Ectodermal cell (in vitro differentiated cells): ENCODE measurements at regions not wholly inside any gene's neighbourhood (a gene's known extent, or its start where the extent isn't known, plus 50 kb on each side); places are given as distances from the start of the nearest gene placed in this dataset.

ENCODE experiments used
- H3K27ac ChIP-seq: 2 replicates; pipeline ENCODE4 v1.7.0; 2013; ENCODE audit warnings: mild to moderate bottlenecking, low read depth, low read length; ENCODE audit not compliant: insufficient read depth, poor library complexity, severe bottlenecking
- H3K27me3 ChIP-seq: 2 replicates; pipeline ENCODE4 v1.7.0; 2013; ENCODE audit warnings: mild to moderate bottlenecking, low read length; ENCODE audit not compliant: insufficient read depth, control insufficient read depth, poor library complexity, severe bottlenecking
- H3K36me3 ChIP-seq: one replicate; pipeline ENCODE4 v1.7.0; 2013; ENCODE audit warnings: low read length; ENCODE audit not compliant: control insufficient read depth, insufficient read depth
- H3K4me1 ChIP-seq: one replicate; pipeline ENCODE4 v1.7.0; 2013; ENCODE audit warnings: low read length; ENCODE audit not compliant: control insufficient read depth, insufficient read depth
- H3K4me3 ChIP-seq: 2 replicates; pipeline ENCODE4 v1.7.0; 2013; ENCODE audit warnings: low read depth, low read length, control low read depth; ENCODE audit not compliant: insufficient read depth
- H3K9me3 ChIP-seq: 2 replicates; pipeline ENCODE4 v1.7.0; 2013; ENCODE audit warnings: mild to moderate bottlenecking, low read length, moderate library complexity; ENCODE audit not compliant: control insufficient read depth
- WGBS, 2 experiments: methylation state at CpG; one replicate each; pipeline ENCODE4 v1.1.7; 2013; ENCODE audit warnings: missing lambda C conversion rate in 2 of 2; 5-methylcytosine and 5-hydroxymethylcytosine counted together

DNA sequence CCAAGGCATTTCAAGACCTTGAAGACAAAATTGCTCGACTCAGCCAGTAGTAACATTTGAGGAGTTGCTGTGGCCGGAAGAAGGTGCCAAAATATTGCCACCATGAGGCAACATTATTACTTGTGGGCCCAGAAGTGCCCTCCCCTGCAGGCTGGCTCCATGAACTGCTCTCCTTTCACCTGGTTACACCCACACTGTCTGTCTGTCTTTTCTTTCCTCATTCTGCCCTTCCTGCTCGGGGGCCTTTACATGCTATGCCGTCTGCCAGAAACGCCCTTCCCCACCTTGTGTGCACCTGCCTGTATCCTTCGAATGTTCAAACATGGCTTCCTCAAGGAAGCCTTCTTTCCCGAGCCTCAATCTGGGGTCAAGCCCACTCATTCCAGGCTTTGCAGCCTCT lies 224.2 kb upstream of the DIO3 start:
- H3K4me3 ChIP-seq: no peak overlapping the region
- peaks cover 36% of the 10 kb centered on the region for H3K4me1 ChIP-seq
- no peak overlapping the region for H3K27ac ChIP-seq
- H3K9me3 ChIP-seq: no peaks in the 10 kb centered on the region
- peaks cover 11% of the 10 kb centered on the region for H3K27me3 ChIP-seq
- 93 to 96% methylated on average over 7 of the region's 7 CpGs for WGBS, 2 experiments
- no peaks in the 10 kb centered on the region for H3K36me3 ChIP-seq

DNA sequence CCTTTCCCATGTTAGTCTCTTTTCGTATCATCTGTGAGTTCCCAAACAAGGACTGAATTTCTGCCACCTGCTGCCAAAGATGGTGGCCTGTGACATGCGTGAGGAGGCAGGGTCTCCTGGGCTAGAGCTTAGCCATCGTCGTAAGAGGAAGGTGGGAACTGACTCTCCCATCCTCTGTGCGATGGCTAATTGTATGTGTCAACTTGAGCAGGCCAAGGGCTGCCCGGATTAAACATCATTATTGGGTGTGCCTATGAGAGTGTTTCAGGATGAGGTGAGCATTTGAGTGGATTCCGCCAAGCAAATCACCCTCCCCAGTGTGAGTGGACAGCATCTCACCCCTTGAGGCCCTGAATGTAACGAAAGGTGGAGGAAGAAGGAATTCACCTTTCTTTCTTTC lies 220.7 kb upstream of the DIO3 start:
- Histone ChIP-seq H3K27me3 (no peaks in the 10 kb centered on the region), H3K27ac (no peak overlapping the region), H3K36me3 (no peaks in the 10 kb centered on the region), H3K9me3 (no peaks in the 10 kb centered on the region), H3K4me3 (no peak overlapping the region), H3K4me1 (peaks cover 16% of the 10 kb centered on the region)
- WGBS, 2 experiments: 94 to 96% methylated on average over 8 of the region's 8 CpGs

DNA sequence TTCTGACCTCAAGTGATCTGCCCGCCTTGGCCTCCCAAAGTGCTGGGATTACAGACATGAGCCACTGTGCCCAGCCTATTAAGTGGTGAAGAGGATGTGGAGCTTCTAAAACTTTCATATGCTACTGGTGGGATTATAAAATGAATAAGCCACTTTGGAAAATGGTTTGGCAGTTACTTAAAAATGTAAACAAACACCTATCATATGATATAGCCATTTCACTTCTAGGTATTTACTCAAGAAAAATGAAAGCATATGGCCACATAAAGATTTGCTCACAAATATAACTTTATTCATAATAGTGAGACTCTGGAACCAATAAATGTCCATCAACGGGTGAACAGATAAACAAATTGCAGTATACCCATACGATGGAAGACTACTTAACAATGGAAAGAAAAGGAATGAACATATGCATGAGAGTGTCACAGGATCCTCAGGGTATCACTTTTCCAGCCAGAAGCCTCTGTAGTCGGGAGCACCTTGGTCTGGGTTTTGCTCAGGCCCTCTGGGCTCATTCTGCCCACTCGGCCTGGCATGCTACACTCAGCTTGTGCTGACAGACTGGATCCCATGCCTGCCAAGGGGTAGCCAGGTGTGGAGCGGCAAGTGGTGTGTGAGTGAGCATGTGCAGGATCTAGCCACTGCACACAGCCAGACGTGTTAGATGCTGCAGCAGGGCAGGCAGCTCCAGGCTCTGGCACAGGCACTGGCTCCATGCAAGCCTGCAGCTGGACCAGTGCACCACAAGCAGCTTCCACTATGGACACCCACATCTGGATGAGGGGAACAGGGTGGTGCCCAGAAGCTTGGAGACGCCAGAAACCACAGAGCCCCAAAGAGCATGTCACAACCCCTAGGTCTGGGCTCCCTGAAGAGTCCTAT lies 213.2 kb upstream of the DIO3 start:
- H3K27ac ChIP-seq: no peak overlapping the region
- no peak overlapping the region for H3K4me3 ChIP-seq
- WGBS, 2 experiments: 92 to 95% methylated on average over 8 of the region's 8 CpGs
- H3K9me3 ChIP-seq: peaks cover 3% of the 10 kb centered on the region
- no peaks in the 10 kb centered on the region for H3K27me3 ChIP-seq
- no peaks in the 10 kb centered on the region for H3K36me3 ChIP-seq
- H3K4me1 ChIP-seq: no peaks in the 10 kb centered on the region

DNA sequence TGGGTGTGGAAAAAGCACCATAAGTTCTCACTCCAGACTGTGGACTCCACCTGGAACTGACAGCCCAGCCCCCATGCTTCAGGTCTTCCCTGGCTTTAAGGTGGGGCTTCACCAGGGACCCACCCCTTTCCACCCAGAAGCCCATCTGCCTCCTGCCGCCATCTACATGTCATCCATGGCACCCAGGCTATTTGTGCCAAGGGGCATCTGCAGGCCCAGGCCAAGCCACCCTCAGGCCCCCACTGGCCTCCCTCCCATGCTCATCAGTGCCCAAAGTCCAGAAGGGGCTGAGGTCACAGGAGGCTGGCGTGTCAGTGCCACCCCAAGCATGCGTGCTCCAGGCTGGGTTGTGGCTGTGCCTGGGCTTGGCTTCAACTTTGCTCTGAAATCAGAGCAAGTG lies 212.2 kb upstream of the DIO3 start:
- no peak overlapping the region for H3K4me3 ChIP-seq
- H3K27ac ChIP-seq: no peak overlapping the region
- WGBS, 2 experiments: 93 to 95% methylated on average over 3 of the region's 3 CpGs
- H3K9me3 ChIP-seq: peaks cover 3% of the 10 kb centered on the region
- no peaks in the 10 kb centered on the region for H3K36me3 ChIP-seq
- no peaks in the 10 kb centered on the region for H3K4me1 ChIP-seq
- H3K27me3 ChIP-seq: no peaks in the 10 kb centered on the region

DNA sequence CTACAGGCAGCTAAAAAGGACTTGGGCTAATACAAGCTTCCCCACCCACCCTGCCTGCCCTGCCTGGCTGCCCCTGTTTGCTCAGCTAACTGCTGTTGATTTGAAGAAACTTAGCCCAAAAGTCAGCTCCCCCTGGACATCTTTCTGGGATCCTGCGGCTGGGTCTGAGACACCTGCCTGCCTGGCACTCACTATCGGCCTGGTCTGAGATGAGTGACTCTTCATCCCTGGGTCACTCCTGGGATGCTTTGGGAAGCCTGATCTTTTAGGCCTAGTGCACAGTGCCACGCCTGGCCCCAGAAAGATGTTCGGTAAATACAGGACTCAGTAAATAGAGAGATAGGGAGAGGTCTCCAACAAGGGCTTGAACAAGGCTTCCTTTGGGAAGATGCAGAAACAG lies 211.3 kb upstream of the DIO3 start:
- WGBS, 2 experiments: 88 to 93% methylated on average over 4 of the region's 4 CpGs
- no peaks in the 10 kb centered on the region for H3K36me3 ChIP-seq
- no peaks in the 10 kb centered on the region for H3K4me1 ChIP-seq
- no peak overlapping the region for H3K4me3 ChIP-seq
- no peak overlapping the region for H3K27ac ChIP-seq
- H3K27me3 ChIP-seq: no peaks in the 10 kb centered on the region
- H3K9me3 ChIP-seq: peaks cover 3% of the 10 kb centered on the region

DNA sequence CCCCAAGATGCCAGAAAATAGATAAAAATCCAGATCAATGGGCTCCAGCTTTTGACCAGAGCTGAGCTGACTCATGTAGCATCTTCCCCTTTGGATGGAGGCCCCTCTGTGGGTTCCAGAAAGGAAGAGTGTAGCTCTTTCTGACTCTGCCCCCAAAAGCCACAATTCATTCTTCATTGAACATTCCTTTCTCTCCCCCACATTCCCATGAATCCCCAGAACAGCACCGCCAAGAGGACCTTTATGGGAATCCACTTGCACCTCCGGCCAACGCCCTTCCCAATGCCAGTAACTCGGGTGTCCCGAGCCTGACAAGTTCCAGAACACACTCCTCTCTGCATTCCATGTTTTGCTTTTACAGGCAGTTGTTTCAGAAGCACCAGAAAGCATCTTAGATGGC lies 210.6 kb upstream of the DIO3 start:
- WGBS, 2 experiments: 93 to 96% methylated on average over 5 of the region's 5 CpGs
- Histone ChIP-seq H3K4me3 (no peak overlapping the region), H3K9me3 (peaks cover 3% of the 10 kb centered on the region), H3K36me3 (no peaks in the 10 kb centered on the region), H3K27me3 (no peaks in the 10 kb centered on the region), H3K4me1 (no peaks in the 10 kb centered on the region), H3K27ac (no peak overlapping the region)

DNA sequence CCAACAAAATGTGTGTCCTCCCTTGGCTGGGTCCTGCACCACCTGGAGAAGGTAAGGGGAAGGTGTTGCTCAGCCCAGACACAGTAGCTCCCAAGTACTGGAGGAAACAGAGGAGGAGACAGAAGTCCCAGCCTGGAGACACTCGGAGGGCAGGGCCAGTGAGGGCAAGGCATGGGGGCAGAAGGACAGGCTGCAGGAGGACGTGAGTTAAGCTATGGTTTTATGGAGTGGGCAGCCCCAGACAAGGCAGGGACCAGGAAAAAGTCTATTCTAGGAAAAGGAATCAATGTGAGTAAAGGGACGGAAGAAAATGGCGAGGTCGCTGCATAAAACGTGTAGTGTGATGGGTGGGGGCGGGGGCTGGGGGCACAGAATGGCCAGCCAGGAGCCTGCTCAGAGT lies 210.1 kb upstream of the DIO3 start:
- H3K4me3 ChIP-seq: no peak overlapping the region
- 84 to 86% methylated on average over 7 of the region's 7 CpGs for WGBS, 2 experiments
- H3K27me3 ChIP-seq: no peaks in the 10 kb centered on the region
- H3K4me1 ChIP-seq: no peaks in the 10 kb centered on the region
- no peak overlapping the region for H3K27ac ChIP-seq
- peaks cover 3% of the 10 kb centered on the region for H3K9me3 ChIP-seq
- no peaks in the 10 kb centered on the region for H3K36me3 ChIP-seq

DNA sequence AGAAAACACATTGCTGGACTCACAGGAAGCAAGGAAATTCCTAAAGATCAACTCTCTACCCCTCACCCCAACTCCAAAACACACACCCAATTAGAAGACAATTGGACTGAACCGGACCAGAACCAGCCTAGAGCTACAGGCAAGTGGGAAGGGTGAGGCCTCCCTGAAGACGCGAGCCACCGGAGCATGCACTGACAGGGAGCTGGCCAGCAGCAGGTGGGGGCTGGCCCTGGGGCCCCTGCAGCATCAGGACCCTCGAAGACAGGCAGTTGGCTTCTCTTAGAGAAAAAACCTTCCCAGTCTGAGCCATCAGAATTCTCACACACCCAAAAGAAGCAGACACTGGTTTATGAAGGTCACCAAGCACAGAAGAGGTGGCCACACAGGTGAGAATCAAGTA lies 209.5 kb upstream of the DIO3 start:
- Histone ChIP-seq H3K27ac (no peak overlapping the region), H3K4me3 (no peak overlapping the region), H3K36me3 (no peaks in the 10 kb centered on the region), H3K4me1 (no peaks in the 10 kb centered on the region), H3K27me3 (no peaks in the 10 kb centered on the region), H3K9me3 (peaks cover 3% of the 10 kb centered on the region)
- WGBS, 2 experiments: 90 to 96% methylated on average over 5 of the region's 5 CpGs

DNA sequence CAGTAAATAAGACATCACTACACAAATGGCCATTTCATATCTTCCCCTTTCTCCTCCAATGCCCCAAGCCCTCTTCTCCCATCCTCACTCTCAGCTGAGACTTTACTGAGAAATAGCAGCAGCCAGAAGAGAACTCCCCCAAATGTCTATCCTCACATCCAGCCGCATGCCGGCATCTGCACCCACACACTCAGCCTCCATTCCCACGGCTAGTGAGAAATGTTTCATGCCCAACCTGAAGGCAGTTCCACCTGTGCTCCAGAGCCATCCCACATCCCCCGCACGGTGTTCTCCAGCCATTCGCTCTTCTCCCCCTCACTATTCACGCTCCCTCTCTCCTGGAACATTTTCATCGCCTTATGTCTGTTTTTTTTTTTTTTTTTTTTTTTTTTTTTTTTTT lies 208.7 kb upstream of the DIO3 start:
- Histone ChIP-seq H3K4me1 (no peaks in the 10 kb centered on the region), H3K27me3 (no peaks in the 10 kb centered on the region), H3K4me3 (no peak overlapping the region), H3K36me3 (no peaks in the 10 kb centered on the region), H3K27ac (no peak overlapping the region), H3K9me3 (peaks cover 3% of the 10 kb centered on the region)
- WGBS, 2 experiments: 97% methylated on average over 8 of the region's 8 CpGs

DNA sequence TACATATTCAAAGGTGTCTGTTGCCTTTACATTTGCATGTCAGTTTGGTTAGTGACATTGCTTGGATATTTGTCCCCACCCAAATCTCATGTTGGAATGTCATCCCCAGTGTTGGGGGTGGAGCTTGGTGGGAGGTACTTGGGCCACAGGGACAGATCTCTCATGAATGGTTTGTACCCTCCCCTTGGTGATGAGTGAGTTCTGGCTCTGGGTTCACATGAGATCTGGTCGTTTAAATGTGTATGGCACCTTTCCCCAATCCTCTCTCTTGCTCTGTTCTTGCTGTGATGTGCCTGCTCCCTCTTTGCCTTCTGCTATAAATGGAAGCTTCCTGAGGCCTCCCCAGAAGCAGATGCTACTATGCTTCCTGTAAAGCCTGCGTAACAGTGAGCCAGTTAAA lies 207.9 kb upstream of the DIO3 start:
- Histone ChIP-seq H3K4me3 (no peak overlapping the region), H3K27ac (no peak overlapping the region), H3K4me1 (no peaks in the 10 kb centered on the region), H3K9me3 (peaks cover 3% of the 10 kb centered on the region), H3K36me3 (no peaks in the 10 kb centered on the region), H3K27me3 (no peaks in the 10 kb centered on the region)
- 91 to 98% methylated on average over 2 of the region's 2 CpGs for WGBS, 2 experiments
